A549 (cell line): ENCODE measurements at regions not wholly inside any gene's neighbourhood (a gene's known extent, or its start where the extent isn't known, plus 50 kb on each side); places are given as distances from the start of the nearest gene placed in this dataset.
"Not testable (repeated sequence)": the region's sequence is repeated elsewhere in the genome, so short reads cannot be mapped to it uniquely, and the experiment has no call there.

Source experiments
- ATAC-seq, 2 experiments: fragments of 200-7000 bp in 1 of 2; fragments of >200 bp in 1 of 2; cut with Nextera tagmentation in 1 of 2; cut with Tn5 transposase in 1 of 2; 3 replicates each; pipeline versions ENCODE4 v1.8.0 to v1.9.1; 2018 to 2020; ENCODE audit warnings: mild to moderate bottlenecking in 1 of 2, moderate library complexity in 1 of 2
- CTCF ChIA-PET: fragments of 300-600 bp; sonication (Branson Sonifier 250); formaldehyde crosslinking; extraction: SDS; loops from one replicate; lab custom pipeline; 2021; ENCODE audit warnings: antibody characterized with exemption, inconsistent platforms; lab: Yijun Ruan, JAX
- POLR2A ChIA-PET: fragments of 350-600 bp; formaldehyde crosslinking; extraction: SDS; loops from one replicate; lab custom pipeline; 2021; ENCODE audit warnings: antibody characterized with exemption, inconsistent platforms; lab: Yijun Ruan, JAX
- DNase-seq, 2 experiments: peaks; one replicate each; pipeline versions ENCODE4 v3.0.0 to v3.0.0-alpha.2; 2011 to 2016; ENCODE audit warnings: low read depth in 1 of 2, low spot score in 1 of 2
- FAIRE-seq: peaks from 2 replicates; lab custom pipeline; 2011; peaks lifted over from hg19 to GRCh38; lab: Jason Lieb, UNC
- H3K27ac ChIP-seq, 2 experiments: fragments of >200 bp; sonication (Bioruptor Twin); formaldehyde crosslinking; 3 replicates each; pipeline ENCODE4 v1.5.1; 2016 to 2017
- H3K4me1 ChIP-seq: fragments of >200 bp; sonication (Bioruptor Twin); formaldehyde crosslinking; 3 replicates; pipeline ENCODE4 v1.6.1; 2016
- H3K4me2 ChIP-seq: fragments of >200 bp; sonication (Bioruptor Twin); formaldehyde crosslinking; 3 replicates; pipeline ENCODE4 v1.6.1; 2016
- H3K4me3 ChIP-seq: fragments of >200 bp; sonication (Bioruptor Twin); formaldehyde crosslinking; 3 replicates; pipeline ENCODE4 v1.5.1; 2016
- H3K9me3 ChIP-seq: fragments of >200 bp; sonication (Bioruptor Twin); formaldehyde crosslinking; 3 replicates; pipeline ENCODE4 v1.6.1; 2016
- CEBPB ChIP-seq, 2 experiments: fragments of >200 bp in 1 of 2; sonication (Bioruptor Twin) in 1 of 2; formaldehyde crosslinking in 1 of 2; IDR thresholded peaks; 2 replicates each; pipeline ENCODE4 v1.6.1; 2012 to 2016
- CTCF ChIP-seq: fragments of >200 bp; sonication (Bioruptor Twin); formaldehyde crosslinking; IDR thresholded peaks from 3 replicates; pipeline ENCODE4 v1.5.1; 2016
- E2F6 ChIP-seq: IDR thresholded peaks from 2 replicates; pipeline ENCODE4 v1.6.1; 2012; ENCODE audit warnings: low read depth, borderline replicate concordance
- FOXS1 ChIP-seq: fragments of 250-450 bp; sonication (Bioruptor Pico); IDR thresholded peaks from 2 replicates; pipeline ENCODE4 v1.5.0; 2020; ENCODE audit warnings: mild to moderate bottlenecking, moderate library complexity
- GATA3 ChIP-seq: IDR thresholded peaks from 2 replicates; pipeline ENCODE4 v1.6.1; 2012; ENCODE audit warnings: borderline replicate concordance
- HOXA7 ChIP-seq: fragments of 250-450 bp; sonication (Bioruptor Pico); IDR thresholded peaks from 2 replicates; pipeline ENCODE4 v1.5.0; 2020; ENCODE audit warnings: mild to moderate bottlenecking, moderate library complexity
- HOXB13 ChIP-seq: fragments of 250-450 bp; sonication (Bioruptor Pico); IDR thresholded peaks from 2 replicates; pipeline ENCODE4 v1.5.0; 2020; ENCODE audit warnings: low read depth, mild to moderate bottlenecking, moderate library complexity
- JUNB ChIP-seq: fragments of >200 bp; sonication (Bioruptor Twin); formaldehyde crosslinking; IDR thresholded peaks from 2 replicates; pipeline ENCODE4 v1.6.1; 2016
- MAFK ChIP-seq: fragments of 450-650 bp; IDR thresholded peaks from 2 replicates; pipeline ENCODE4 v1.6.1; 2014; ENCODE audit not compliant: partially characterized antibody
- NFE2L2 ChIP-seq: fragments of 150-350 bp; conservative IDR thresholded peaks from 2 replicates; pipeline ENCODE4 v1.6.1; 2014; ENCODE audit warnings: low read length
- NPAS2 ChIP-seq: fragments of 250-450 bp; sonication (Bioruptor Pico); IDR thresholded peaks from 2 replicates; pipeline ENCODE4 v1.8.0; 2022; ENCODE audit warnings: mild to moderate bottlenecking, moderate library complexity, borderline replicate concordance
- NR3C1 ChIP-seq: fragments of >200 bp; sonication (Bioruptor Twin); formaldehyde crosslinking; IDR thresholded peaks from 3 replicates; pipeline ENCODE4 v1.6.1; 2017
- PBX3 ChIP-seq: IDR thresholded peaks from 2 replicates; pipeline ENCODE4 v1.6.1; 2012
- POLR2AphosphoS2 ChIP-seq: conservative IDR thresholded peaks from 2 replicates; pipeline ENCODE4 v1.6.1; 2012; ENCODE audit warnings: low read length, improper control_type of control experiment, inconsistent platforms
- RAD21 ChIP-seq, 2 experiments: fragments of >200 bp in 1 of 2; sonication (Bioruptor Twin) in 1 of 2; formaldehyde crosslinking in 1 of 2; IDR thresholded peaks in 1 of 2; conservative IDR thresholded peaks in 1 of 2; 2 replicates in 1 of 2; 3 replicates in 1 of 2; pipeline ENCODE4 v1.6.1; 2012 to 2018; ENCODE audit warnings: inconsistent platforms in 1 of 2
- RARB ChIP-seq: fragments of 250-450 bp; sonication (Bioruptor Pico); IDR thresholded peaks from 2 replicates; pipeline ENCODE4 v1.8.0; 2021; ENCODE audit warnings: mild to moderate bottlenecking, moderate library complexity
- TP53 ChIP-seq: fragments of 250-450 bp; sonication (Bioruptor Pico); IDR thresholded peaks from 2 replicates; pipeline ENCODE4 v1.5.0; 2021; ENCODE audit warnings: mild to moderate bottlenecking, moderate library complexity
- ZSCAN20 ChIP-seq: fragments of 250-450 bp; sonication (Bioruptor Pico); IDR thresholded peaks from 2 replicates; pipeline ENCODE4 v1.8.0; 2022; ENCODE audit warnings: mild to moderate bottlenecking, moderate library complexity
- WGBS: methylation state at CpG from one replicate; pipeline ENCODE4 v1.1.6; 2017; ENCODE audit errors: missing lambda C conversion rate; 5-methylcytosine and 5-hydroxymethylcytosine counted together

GRCh38 chr3:110889376-110889699 is 182.3 kb upstream of the NECTIN3 start:
- H3K9me3 ChIP-seq, FAIRE-seq, H3K4me3 ChIP-seq, H3K27ac ChIP-seq, H3K4me2 ChIP-seq, POLR2A ChIA-PET, ATAC-seq, DNase-seq, CTCF ChIA-PET: not testable (repeated sequence)
- H3K4me1 ChIP-seq = peaks cover 12% of the 10 kb centered on the region; the same call in 1 of the 3 replicates
- WGBS = no CpG with 5 or more reads among the region's 3 CpGs

- TF ChIP-seq RARB (no peak), HOXA7 (CRISPR knock-in tag) (no peak), GATA3 (no peak), CTCF (no peak), NFE2L2 (no peak), PBX3 (no peak), NPAS2 (CRISPR knock-in tag) (no peak), NR3C1 (no peak)
- WGBS = 73% methylated on average over 2 of the region's 2 CpGs
- H3K9me3 ChIP-seq = no peaks in the 10 kb centered on the region
- no peak overlapping the region for H3K27ac ChIP-seq
- no peak overlapping the region for H3K4me2 ChIP-seq
- CTCF ChIA-PET = interaction anchor here (1.0 kb wide), 1 partner anchor 19 kb away, joined by 3 read pairs; no protein-coding TSS in a partner anchor
- no peak for FAIRE-seq
- no peaks in the 10 kb centered on the region for H3K4me1 ChIP-seq
- DNase-seq = no peak
- POLR2A ChIA-PET = no interaction called here
- ATAC-seq = no peak
- no peak overlapping the region for H3K4me3 ChIP-seq
Observed at GRCh38 chr3:110894574-110894973, 177.0 kb upstream of the NECTIN3 start.

- Histone ChIP-seq H3K4me1 (no peaks in the 10 kb centered on the region), H3K4me3 (no peak overlapping the region), H3K4me2 (no peak overlapping the region), H3K27ac (no peak overlapping the region), H3K9me3 (no peaks in the 10 kb centered on the region)
- FAIRE-seq (no peak), ATAC-seq (no peak), DNase-seq (no peak)
- CTCF ChIA-PET = interaction anchor here (1.0 kb wide), 1 partner anchor 19 kb away, joined by 3 read pairs; no protein-coding TSS in a partner anchor
- POLR2A ChIA-PET = no interaction called here
- 53% methylated on average over 1 of the region's 1 CpG for WGBS
- TF ChIP-seq RARB (no peak), ZSCAN20 (CRISPR knock-in tag) (no peak), FOXS1 (no peak), MAFK (no peak), POLR2AphosphoS2 (no peak), TP53 (CRISPR knock-in tag) (no peak), RAD21 (conservative IDR thresholded peaks at IDR 0.05 in 1 of 2, IDR thresholded peaks at IDR 0.05 in 1 of 2) (no peak), E2F6 (no peak), HOXB13 (CRISPR knock-in tag) (no peak), CEBPB (IDR thresholded peaks at IDR 0.05) (no peak), PBX3 (no peak), JUNB (no peak)
Observed at GRCh38 chr3:110895054-110895453, 176.6 kb upstream of the NECTIN3 start.
